ENCODE measurements at regions not wholly inside any gene's neighbourhood (a gene's known extent, or its start where the extent isn't known, plus 50 kb on each side); places are given as distances from the start of the nearest gene placed in this dataset.

GRCh38 chr10:51008346-51008745, 65.9 kb upstream of the PRKG1 start:
- Histone ChIP-seq H3K4ac (ENCODE audit: low read depth, low read length) (no peak overlapping the region), H3K9me3 (ENCODE audit: control insufficient read depth, insufficient read depth, low read length) (no peaks in the 10 kb centered on the region), H2BK20ac (ENCODE audit: low read depth, low read length) (no peak overlapping the region), H3K79me1 (ENCODE audit: low read depth in 1 of 2, low read length in 2 of 2) (peaks cover 32 to 66% of the 10 kb centered on the region in 2 experiments), H3K27ac (ENCODE audit: insufficient read depth, low read length) (no peak overlapping the region), H3K23ac (ENCODE audit: low read depth, low read length) (no peak overlapping the region), H3K9ac (ENCODE audit: low read depth, low read length) (no peak overlapping the region), H3K4me2 (ENCODE audit: low read depth, low read length) (no peak overlapping the region), H2AFZ (replicated peaks; ENCODE audit: low read length, poor library complexity) (no peak overlapping the region), H2BK5ac (ENCODE audit: low read depth, low read length, poor library complexity, severe bottlenecking) (no peak overlapping the region), H3K9me1 (ENCODE audit: insufficient read depth, low read length) (no peaks in the 10 kb centered on the region), H3K18ac (ENCODE audit: low read depth, low read length) (no peak overlapping the region), H4K5ac (ENCODE audit: low read depth, low read length) (no peak overlapping the region), H2BK120ac (ENCODE audit: low read depth, low read length) (no peak overlapping the region), H3K36me3 (ENCODE audit: control insufficient read depth, insufficient read depth, low read length) (no peaks in the 10 kb centered on the region), H3K4me1 (ENCODE audit: control insufficient read depth, insufficient read depth, low read length) (peaks cover 5% of the 10 kb centered on the region; the same call in 1 of the 2 replicates), H4K8ac (ENCODE audit: low read depth in 2 of 2, low read length in 2 of 2) (no peak overlapping the region), H3K56ac (ENCODE audit: extremely low read depth, insufficient read depth, low read length) (no peak overlapping the region), H2AK9ac (replicated peaks; ENCODE audit: low read depth, low read length, poor library complexity) (no peak overlapping the region), H3K27me3 (ENCODE audit: control insufficient read depth, insufficient read depth, low read length) (no peaks in the 10 kb centered on the region), H4K20me1 (ENCODE audit: insufficient read depth, low read length) (peaks cover 19% of the 10 kb centered on the region; the same call in 1 of the 2 replicates), H3K14ac (replicated peaks; ENCODE audit: low read depth, low read length) (no peak overlapping the region), H4K91ac (ENCODE audit: insufficient read depth, low read depth, low read length) (no peak overlapping the region), H2BK15ac (ENCODE audit: low read depth, low read length) (no peak overlapping the region), H3K4me3 (ENCODE audit: insufficient read depth, low read depth, low read length) (no peak overlapping the region), H2AK5ac (ENCODE audit: low read depth, low read length) (no peak overlapping the region)
- WGBS, 2 experiments (ENCODE audit: extremely low coverage in 2 of 2, insufficient read length in 1 of 2), result no CpG with 5 or more reads among the region's 3 CpGs
- ChIA-PET POLR2A (ENCODE audit: unreplicated experiment) (no interaction called here), CTCF (interaction anchor here (1.1 kb wide), 1 partner anchor 18 kb away, joined by 5 read pairs; no protein-coding TSS in a partner anchor)
- intact Hi-C loops (cut with micrococcal nuclease), result loop anchor here (10.0 kb wide), 2 partner anchors 686 to 996 kb away; partner anchors contain the start of gene CSTF2T
- TF ChIP-seq CEBPB (IDR thresholded peaks at IDR 0.05; ENCODE audit: low read depth, low read length) (no peak), NFE2L2 (IDR thresholded peaks at IDR 0.05; ENCODE audit: low read depth, low read length) (no peak), RFX5 (IDR thresholded peaks at IDR 0.05; ENCODE audit: low read depth, low read length) (no peak), USF2 (IDR thresholded peaks at IDR 0.05; ENCODE audit: low read depth, low read length) (no peak), RAD21 (IDR thresholded peaks at IDR 0.05; ENCODE audit: low read length) (no peak), CHD1 (IDR thresholded peaks at IDR 0.05; ENCODE audit: low read depth, low read length) (no peak), CTCF (conservative IDR thresholded peaks at IDR 0.05; ENCODE audit: low read depth, low read length) (no peak), MAFK (IDR thresholded peaks at IDR 0.05; ENCODE audit: low read depth, low read length) (no peak), MXI1 (IDR thresholded peaks at IDR 0.05; ENCODE audit: borderline replicate concordance, low read depth, low read length) (no peak), FOS (IDR thresholded peaks at IDR 0.05; ENCODE audit: low read depth, low read length) (no peak)
- dilution Hi-C loops (cut with HindIII; ENCODE audit: low sequenced_read_pairs, unreplicated experiment), result no loop called here
- in situ Hi-C loops (cut with MboI; ENCODE audit: low sequenced_read_pairs), result no loop called here
- DNase-seq (no peak), ATAC-seq (ENCODE audit: low read depth) (no peak)
- no TSS peak for BruUV-seq (replicated peaks)

All from IMR-90 (cell line).